ENCODE measurements at regions not wholly inside any gene's neighbourhood (a gene's known extent, or its start where the extent isn't known, plus 50 kb on each side); places are given as distances from the start of the nearest gene placed in this dataset.

DNA sequence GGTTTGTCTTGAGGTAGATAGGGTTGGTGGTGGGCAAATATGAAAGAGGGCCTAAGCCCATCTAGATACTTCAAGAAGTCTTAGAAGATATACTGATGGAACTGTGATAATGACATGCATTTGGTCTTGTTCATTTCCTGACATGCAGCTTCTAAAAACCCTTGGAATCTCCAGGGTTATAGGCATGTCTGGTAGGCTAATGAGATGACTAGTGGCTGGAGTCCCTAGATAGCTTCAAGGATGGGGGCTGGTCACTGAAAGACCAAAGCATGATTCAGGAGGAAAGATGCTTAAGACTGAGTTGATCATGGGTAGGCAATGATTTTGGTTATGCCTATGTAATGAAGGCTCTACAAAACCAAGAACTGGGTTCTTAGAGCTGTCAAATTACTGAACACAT lies 217.9 kb upstream of the MOCS1 start:
- H2BK15ac ChIP-seq (ENCODE audit: low read depth, low read length), result no peak overlapping the region
- H3K14ac ChIP-seq (replicated peaks; ENCODE audit: low read depth, low read length), result no peak overlapping the region
- in situ Hi-C loops (cut with MboI; ENCODE audit: low sequenced_read_pairs), result no loop called here
- no peak overlapping the region for H4K8ac ChIP-seq (ENCODE audit: low read depth in 2 of 2, low read length in 2 of 2)
- H3K27ac ChIP-seq (ENCODE audit: insufficient read depth, low read length), result no peak overlapping the region
- no TSS peak for BruUV-seq (replicated peaks)
- intact Hi-C loops (cut with micrococcal nuclease), result no loop called here
- H2AFZ ChIP-seq (replicated peaks; ENCODE audit: low read length, poor library complexity), result no peak overlapping the region
- no peak overlapping the region for H2AK9ac ChIP-seq (replicated peaks; ENCODE audit: low read depth, low read length, poor library complexity)
- TF ChIP-seq MAFK (IDR thresholded peaks at IDR 0.05; ENCODE audit: low read depth, low read length) (no peak), FOS (IDR thresholded peaks at IDR 0.05; ENCODE audit: low read depth, low read length) (no peak), RFX5 (IDR thresholded peaks at IDR 0.05; ENCODE audit: low read depth, low read length) (no peak), MXI1 (IDR thresholded peaks at IDR 0.05; ENCODE audit: borderline replicate concordance, low read depth, low read length) (no peak), NFE2L2 (IDR thresholded peaks at IDR 0.05; ENCODE audit: low read depth, low read length) (no peak), RAD21 (IDR thresholded peaks at IDR 0.05; ENCODE audit: low read length) (no peak), MAZ (IDR thresholded peaks at IDR 0.05; ENCODE audit: borderline replicate concordance, low read depth, low read length) (no peak), POLR2A (IDR thresholded peaks at IDR 0.05; ENCODE audit: low read depth, low read length) (no peak), RCOR1 (IDR thresholded peaks at IDR 0.05; ENCODE audit: insufficient replicate concordance, low read length) (no peak), CHD1 (IDR thresholded peaks at IDR 0.05; ENCODE audit: low read depth, low read length) (no peak), SMC3 (IDR thresholded peaks at IDR 0.05; ENCODE audit: low read depth, low read length) (no peak), CEBPB (IDR thresholded peaks at IDR 0.05; ENCODE audit: low read depth, low read length) (no peak), BHLHE40 (IDR thresholded peaks at IDR 0.05; ENCODE audit: low read depth, low read length) (no peak)
- TF ChIP-seq, protein P1, sequence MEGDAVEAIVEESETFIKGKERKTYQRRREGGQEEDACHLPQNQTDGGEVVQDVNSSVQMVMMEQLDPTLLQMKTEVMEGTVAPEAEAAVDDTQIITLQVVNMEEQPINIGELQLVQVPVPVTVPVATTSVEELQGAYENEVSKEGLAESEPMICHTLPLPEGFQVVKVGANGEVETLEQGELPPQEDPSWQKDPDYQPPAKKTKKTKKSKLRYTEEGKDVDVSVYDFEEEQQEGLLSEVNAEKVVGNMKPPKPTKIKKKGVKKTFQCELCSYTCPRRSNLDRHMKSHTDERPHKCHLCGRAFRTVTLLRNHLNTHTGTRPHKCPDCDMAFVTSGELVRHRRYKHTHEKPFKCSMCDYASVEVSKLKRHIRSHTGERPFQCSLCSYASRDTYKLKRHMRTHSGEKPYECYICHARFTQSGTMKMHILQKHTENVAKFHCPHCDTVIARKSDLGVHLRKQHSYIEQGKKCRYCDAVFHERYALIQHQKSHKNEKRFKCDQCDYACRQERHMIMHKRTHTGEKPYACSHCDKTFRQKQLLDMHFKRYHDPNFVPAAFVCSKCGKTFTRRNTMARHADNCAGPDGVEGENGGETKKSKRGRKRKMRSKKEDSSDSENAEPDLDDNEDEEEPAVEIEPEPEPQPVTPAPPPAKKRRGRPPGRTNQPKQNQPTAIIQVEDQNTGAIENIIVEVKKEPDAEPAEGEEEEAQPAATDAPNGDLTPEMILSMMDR (conservative IDR thresholded peaks at IDR 0.05; ENCODE audit: low read depth, low read length), result no peak
- TF ChIP-seq, protein P2, sequence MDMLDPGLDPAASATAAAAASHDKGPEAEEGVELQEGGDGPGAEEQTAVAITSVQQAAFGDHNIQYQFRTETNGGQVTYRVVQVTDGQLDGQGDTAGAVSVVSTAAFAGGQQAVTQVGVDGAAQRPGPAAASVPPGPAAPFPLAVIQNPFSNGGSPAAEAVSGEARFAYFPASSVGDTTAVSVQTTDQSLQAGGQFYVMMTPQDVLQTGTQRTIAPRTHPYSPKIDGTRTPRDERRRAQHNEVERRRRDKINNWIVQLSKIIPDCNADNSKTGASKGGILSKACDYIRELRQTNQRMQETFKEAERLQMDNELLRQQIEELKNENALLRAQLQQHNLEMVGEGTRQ (IDR thresholded peaks at IDR 0.05; ENCODE audit: low read depth, low read length), result no peak
- TF ChIP-seq, protein P3, sequence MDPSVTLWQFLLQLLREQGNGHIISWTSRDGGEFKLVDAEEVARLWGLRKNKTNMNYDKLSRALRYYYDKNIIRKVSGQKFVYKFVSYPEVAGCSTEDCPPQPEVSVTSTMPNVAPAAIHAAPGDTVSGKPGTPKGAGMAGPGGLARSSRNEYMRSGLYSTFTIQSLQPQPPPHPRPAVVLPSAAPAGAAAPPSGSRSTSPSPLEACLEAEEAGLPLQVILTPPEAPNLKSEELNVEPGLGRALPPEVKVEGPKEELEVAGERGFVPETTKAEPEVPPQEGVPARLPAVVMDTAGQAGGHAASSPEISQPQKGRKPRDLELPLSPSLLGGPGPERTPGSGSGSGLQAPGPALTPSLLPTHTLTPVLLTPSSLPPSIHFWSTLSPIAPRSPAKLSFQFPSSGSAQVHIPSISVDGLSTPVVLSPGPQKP (IDR thresholded peaks at IDR 0.05; ENCODE audit: borderline replicate concordance, low read depth, low read length), result no peak
- ChIA-PET CTCF (no interaction called here), POLR2A (ENCODE audit: unreplicated experiment) (no interaction called here)
- no peak overlapping the region for H3K4ac ChIP-seq (ENCODE audit: low read depth, low read length)
- no peaks in the 10 kb centered on the region for H4K20me1 ChIP-seq (ENCODE audit: insufficient read depth, low read length)
- H2BK20ac ChIP-seq (ENCODE audit: low read depth, low read length), result no peak overlapping the region
- no peaks in the 10 kb centered on the region for H3K27me3 ChIP-seq (ENCODE audit: control insufficient read depth, insufficient read depth, low read length)
- no peak overlapping the region for H2BK120ac ChIP-seq (ENCODE audit: low read depth, low read length)
- H3K36me3 ChIP-seq (ENCODE audit: control insufficient read depth, insufficient read depth, low read length), result no peaks in the 10 kb centered on the region
- H4K5ac ChIP-seq (ENCODE audit: low read depth, low read length), result no peak overlapping the region
- H2AK5ac ChIP-seq (ENCODE audit: low read depth, low read length), result no peak overlapping the region
- H3K9ac ChIP-seq (ENCODE audit: low read depth, low read length), result no peak overlapping the region
- H3K9me1 ChIP-seq (ENCODE audit: insufficient read depth, low read length), result no peaks in the 10 kb centered on the region
- H3K56ac ChIP-seq (ENCODE audit: extremely low read depth, insufficient read depth, low read length), result no peak overlapping the region
- no peak for ATAC-seq (ENCODE audit: low read depth)
- no peak overlapping the region for H4K91ac ChIP-seq (ENCODE audit: insufficient read depth, low read depth, low read length)
- H3K9me3 ChIP-seq (ENCODE audit: control insufficient read depth, insufficient read depth, low read length), result no peaks in the 10 kb centered on the region
- no peak overlapping the region for H3K4me3 ChIP-seq (ENCODE audit: insufficient read depth, low read depth, low read length)
- H3K79me1 ChIP-seq (ENCODE audit: low read depth in 1 of 2, low read length in 2 of 2), result no peaks in the 10 kb centered on the region
- no peak overlapping the region for H3K18ac ChIP-seq (ENCODE audit: low read depth, low read length)
- H2BK5ac ChIP-seq (ENCODE audit: low read depth, low read length, poor library complexity, severe bottlenecking), result no peak overlapping the region
- DNase-seq, result no peak
- no peak overlapping the region for H3K4me2 ChIP-seq (ENCODE audit: low read depth, low read length)
- H3K23ac ChIP-seq (ENCODE audit: low read depth, low read length), result no peak overlapping the region
- dilution Hi-C loops (cut with HindIII; ENCODE audit: low sequenced_read_pairs, unreplicated experiment), result no loop called here
- H3K4me1 ChIP-seq (ENCODE audit: control insufficient read depth, insufficient read depth, low read length), result no peaks in the 10 kb centered on the region

Data from IMR-90 (cell line).